ENCODE measurements at regions not wholly inside any gene's neighbourhood (a gene's known extent, or its start where the extent isn't known, plus 50 kb on each side); places are given as distances from the start of the nearest gene placed in this dataset.
"Not testable (repeated sequence)": the region's sequence is repeated elsewhere in the genome, so short reads cannot be mapped to it uniquely, and the experiment has no call there.

DNA sequence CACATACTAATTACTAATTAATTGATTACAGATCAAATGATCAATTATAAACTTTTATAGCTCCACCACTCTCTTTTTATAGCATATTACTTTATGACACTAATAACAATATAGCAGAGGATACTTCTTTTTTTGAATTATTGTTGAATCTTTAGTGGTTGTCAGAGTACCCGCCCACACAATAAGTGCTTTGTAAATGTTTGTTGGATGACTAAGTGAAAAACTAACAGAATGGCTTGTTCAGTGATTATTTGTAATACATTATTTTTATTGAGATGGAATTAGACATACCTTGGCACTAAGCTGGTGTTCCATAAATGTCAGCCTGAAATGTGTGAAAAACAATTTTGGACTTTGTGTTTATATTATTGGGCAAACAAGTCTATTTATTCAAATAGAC lies 670.5 kb upstream of the ATXN7L3B start:
- Histone ChIP-seq H3K36me3 (ENCODE audit: insufficient read depth, low read length) (no peaks in the 10 kb centered on the region), H2AFZ (ENCODE audit: low read length) (no peak overlapping the region), H3K9me2 (ENCODE audit: low read depth, low read length) (no peaks in the 10 kb centered on the region), H3K4me1 (ENCODE audit: insufficient read depth, low read length, severe bottlenecking) (no peaks in the 10 kb centered on the region), H3K27ac (ENCODE audit: low read depth, low read length, poor library complexity, severe bottlenecking) (no peak overlapping the region), H3K79me2 (ENCODE audit: insufficient read depth, low read length) (no peaks in the 10 kb centered on the region), H3K4me2 (ENCODE audit: low read length) (no peak overlapping the region), H3F3A (ENCODE audit: insufficient read depth, low read length) (no peaks in the 10 kb centered on the region), H3K9me3 (ENCODE audit: low read length) (no peaks in the 10 kb centered on the region), H3K4me3 (ENCODE audit: low read depth, low read length, poor library complexity, severe bottlenecking) (no peak overlapping the region), H4K20me1 (ENCODE audit: insufficient read depth, low read length) (no peaks in the 10 kb centered on the region), H3K27me3 (ENCODE audit: insufficient read depth, low read length) (no peaks in the 10 kb centered on the region), H3K9ac (ENCODE audit: low read length) (no peak overlapping the region)
- no peak for TF ChIP-seq EZH2 (IDR thresholded peaks at IDR 0.05; ENCODE audit: borderline replicate concordance, low read length)
- TF ChIP-seq, protein P1, sequence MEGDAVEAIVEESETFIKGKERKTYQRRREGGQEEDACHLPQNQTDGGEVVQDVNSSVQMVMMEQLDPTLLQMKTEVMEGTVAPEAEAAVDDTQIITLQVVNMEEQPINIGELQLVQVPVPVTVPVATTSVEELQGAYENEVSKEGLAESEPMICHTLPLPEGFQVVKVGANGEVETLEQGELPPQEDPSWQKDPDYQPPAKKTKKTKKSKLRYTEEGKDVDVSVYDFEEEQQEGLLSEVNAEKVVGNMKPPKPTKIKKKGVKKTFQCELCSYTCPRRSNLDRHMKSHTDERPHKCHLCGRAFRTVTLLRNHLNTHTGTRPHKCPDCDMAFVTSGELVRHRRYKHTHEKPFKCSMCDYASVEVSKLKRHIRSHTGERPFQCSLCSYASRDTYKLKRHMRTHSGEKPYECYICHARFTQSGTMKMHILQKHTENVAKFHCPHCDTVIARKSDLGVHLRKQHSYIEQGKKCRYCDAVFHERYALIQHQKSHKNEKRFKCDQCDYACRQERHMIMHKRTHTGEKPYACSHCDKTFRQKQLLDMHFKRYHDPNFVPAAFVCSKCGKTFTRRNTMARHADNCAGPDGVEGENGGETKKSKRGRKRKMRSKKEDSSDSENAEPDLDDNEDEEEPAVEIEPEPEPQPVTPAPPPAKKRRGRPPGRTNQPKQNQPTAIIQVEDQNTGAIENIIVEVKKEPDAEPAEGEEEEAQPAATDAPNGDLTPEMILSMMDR (IDR thresholded peaks at IDR 0.05; ENCODE audit: low read length) = no peak

DNA sequence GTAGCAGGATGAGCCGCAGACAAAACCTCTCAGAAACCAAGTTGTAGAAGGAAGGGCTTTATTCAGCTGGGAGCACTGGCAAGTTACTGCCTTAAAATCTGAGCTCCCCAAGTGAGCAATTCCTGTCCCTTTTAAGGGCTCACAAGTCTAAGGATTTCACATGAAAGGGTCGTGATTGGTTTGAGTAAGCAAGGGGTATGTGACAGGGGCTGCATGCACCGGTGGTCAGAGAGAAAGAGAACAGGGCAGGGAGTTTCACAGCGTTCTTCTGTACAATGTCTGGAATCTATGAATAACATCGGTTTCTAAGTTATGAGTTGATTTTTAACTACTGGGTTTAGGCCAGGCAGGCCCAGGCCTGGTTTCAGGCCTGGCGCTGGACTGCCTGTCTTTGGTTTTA lies 660.3 kb upstream of the ATXN7L3B start:
- not testable (repeated sequence) for H4K20me1 ChIP-seq (ENCODE audit: insufficient read depth, low read length); H3K4me3 ChIP-seq (ENCODE audit: low read depth, low read length, poor library complexity, severe bottlenecking); H3K27ac ChIP-seq (ENCODE audit: low read depth, low read length, poor library complexity, severe bottlenecking); H3K9me2 ChIP-seq (ENCODE audit: low read depth, low read length); H3K36me3 ChIP-seq (ENCODE audit: insufficient read depth, low read length); H3K4me1 ChIP-seq (ENCODE audit: insufficient read depth, low read length, severe bottlenecking); H3K9ac ChIP-seq (ENCODE audit: low read length); H3K9me3 ChIP-seq (ENCODE audit: low read length); H3K79me2 ChIP-seq (ENCODE audit: insufficient read depth, low read length); H2AFZ ChIP-seq (ENCODE audit: low read length); H3F3A ChIP-seq (ENCODE audit: insufficient read depth, low read length); H3K4me2 ChIP-seq (ENCODE audit: low read length); H3K27me3 ChIP-seq (ENCODE audit: insufficient read depth, low read length)

DNA sequence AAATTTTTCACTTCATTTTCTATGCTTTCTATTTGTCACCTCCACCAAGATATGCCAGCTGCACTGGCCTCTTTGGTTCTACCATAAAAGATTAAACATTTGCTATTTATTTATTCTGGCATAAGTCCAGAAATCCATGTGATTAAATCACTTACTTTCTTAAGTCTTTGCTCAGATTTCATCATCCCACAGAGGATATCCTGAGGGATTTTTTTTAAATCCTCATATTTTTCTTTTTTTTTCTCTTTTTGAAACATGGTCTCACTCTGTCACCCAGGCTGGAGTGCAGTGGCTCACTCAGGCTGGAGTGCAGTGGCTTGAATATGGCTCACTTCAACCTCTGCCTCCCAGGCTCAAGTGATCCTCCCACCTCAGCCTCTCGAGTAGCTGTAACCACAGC lies 645.4 kb upstream of the ATXN7L3B start:
- no peaks in the 10 kb centered on the region for H3F3A ChIP-seq (ENCODE audit: insufficient read depth, low read length)
- H2AFZ ChIP-seq (ENCODE audit: low read length) = no peak overlapping the region
- H4K20me1 ChIP-seq (ENCODE audit: insufficient read depth, low read length) = no peaks in the 10 kb centered on the region
- H3K9ac ChIP-seq (ENCODE audit: low read length) = no peak overlapping the region
- H3K9me3 ChIP-seq (ENCODE audit: low read length) = no peaks in the 10 kb centered on the region
- H3K4me2 ChIP-seq (ENCODE audit: low read length) = no peak overlapping the region
- H3K27me3 ChIP-seq (ENCODE audit: insufficient read depth, low read length) = no peaks in the 10 kb centered on the region
- no peaks in the 10 kb centered on the region for H3K4me1 ChIP-seq (ENCODE audit: insufficient read depth, low read length, severe bottlenecking)
- H3K9me2 ChIP-seq (ENCODE audit: low read depth, low read length) = no peaks in the 10 kb centered on the region
- no peak overlapping the region for H3K4me3 ChIP-seq (ENCODE audit: low read depth, low read length, poor library complexity, severe bottlenecking)
- H3K79me2 ChIP-seq (ENCODE audit: insufficient read depth, low read length) = no peaks in the 10 kb centered on the region
- TF ChIP-seq, protein P1 (IDR thresholded peaks at IDR 0.05; ENCODE audit: low read length) = no peak
- no peak for TF ChIP-seq EZH2 (IDR thresholded peaks at IDR 0.05; ENCODE audit: borderline replicate concordance, low read length)
- H3K27ac ChIP-seq (ENCODE audit: low read depth, low read length, poor library complexity, severe bottlenecking) = no peak overlapping the region
- H3K36me3 ChIP-seq (ENCODE audit: insufficient read depth, low read length) = no peaks in the 10 kb centered on the region

DNA sequence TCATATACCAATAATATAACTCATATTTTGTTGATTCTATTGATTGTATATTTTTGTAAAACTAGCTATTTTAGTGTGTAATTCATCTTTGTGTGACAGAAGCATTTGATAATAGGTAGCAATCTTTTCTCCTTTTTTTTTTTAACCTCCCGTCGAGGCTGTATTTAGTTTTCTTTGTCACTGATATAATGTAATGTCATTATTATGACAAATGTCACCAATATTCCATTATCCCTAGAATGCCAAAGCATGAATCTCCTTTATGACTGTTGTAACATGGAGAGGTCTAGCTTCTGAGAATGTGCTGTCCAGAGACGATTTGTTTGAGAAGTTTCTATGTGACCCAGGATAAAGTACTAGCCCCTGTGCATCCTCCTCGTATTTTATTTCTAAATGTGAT lies 639.0 kb upstream of the ATXN7L3B start:
- H3K9me3 ChIP-seq (ENCODE audit: low read length) = no peaks in the 10 kb centered on the region
- TF ChIP-seq, protein P1 (IDR thresholded peaks at IDR 0.05; ENCODE audit: low read length) = no peak
- no peak for TF ChIP-seq EZH2 (IDR thresholded peaks at IDR 0.05; ENCODE audit: borderline replicate concordance, low read length)
- no peak overlapping the region for H3K9ac ChIP-seq (ENCODE audit: low read length)

More for the DNA sequence above, 639.0 kb upstream of the ATXN7L3B start:
- no peaks in the 10 kb centered on the region for H3F3A ChIP-seq (ENCODE audit: insufficient read depth, low read length)
- no peaks in the 10 kb centered on the region for H3K36me3 ChIP-seq (ENCODE audit: insufficient read depth, low read length)
- H3K4me3 ChIP-seq (ENCODE audit: low read depth, low read length, poor library complexity, severe bottlenecking) = no peak overlapping the region
- no peak overlapping the region for H3K27ac ChIP-seq (ENCODE audit: low read depth, low read length, poor library complexity, severe bottlenecking)
- H4K20me1 ChIP-seq (ENCODE audit: insufficient read depth, low read length) = no peaks in the 10 kb centered on the region
- H3K27me3 ChIP-seq (ENCODE audit: insufficient read depth, low read length) = no peaks in the 10 kb centered on the region
- H2AFZ ChIP-seq (ENCODE audit: low read length) = no peak overlapping the region
- no peak overlapping the region for H3K4me2 ChIP-seq (ENCODE audit: low read length)
- no peaks in the 10 kb centered on the region for H3K79me2 ChIP-seq (ENCODE audit: insufficient read depth, low read length)
- H3K4me1 ChIP-seq (ENCODE audit: insufficient read depth, low read length, severe bottlenecking) = no peaks in the 10 kb centered on the region
- no peaks in the 10 kb centered on the region for H3K9me2 ChIP-seq (ENCODE audit: low read depth, low read length)

Data from OCI-LY1 (cell line).